ENCODE measurements at regions not wholly inside any gene's neighbourhood (a gene's known extent, or its start where the extent isn't known, plus 50 kb on each side); places are given as distances from the start of the nearest gene placed in this dataset.
"Not testable (repeated sequence)": the region's sequence is repeated elsewhere in the genome, so short reads cannot be mapped to it uniquely, and the experiment has no call there.

DNA sequence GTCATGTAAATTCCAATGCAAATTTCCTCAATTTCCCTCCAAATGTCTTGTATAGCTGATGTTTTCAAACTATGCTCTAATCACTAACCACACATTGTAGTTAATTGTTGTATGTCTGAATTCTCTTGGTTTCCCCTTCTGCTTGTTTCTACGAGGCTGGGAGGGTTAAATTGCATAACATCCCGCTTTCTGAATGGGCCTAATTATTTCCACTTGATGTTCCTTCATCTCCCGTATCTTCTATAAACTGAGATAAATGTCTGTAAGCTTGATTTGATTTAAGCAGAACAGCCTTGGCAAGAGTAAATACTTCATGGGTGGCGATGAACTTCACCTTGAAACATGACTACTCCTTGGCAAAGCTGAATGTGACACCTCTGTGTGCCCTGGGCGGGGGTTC is 72.2 kb downstream of the SERINC2 start:
- DNase-seq, result no peak

DNA sequence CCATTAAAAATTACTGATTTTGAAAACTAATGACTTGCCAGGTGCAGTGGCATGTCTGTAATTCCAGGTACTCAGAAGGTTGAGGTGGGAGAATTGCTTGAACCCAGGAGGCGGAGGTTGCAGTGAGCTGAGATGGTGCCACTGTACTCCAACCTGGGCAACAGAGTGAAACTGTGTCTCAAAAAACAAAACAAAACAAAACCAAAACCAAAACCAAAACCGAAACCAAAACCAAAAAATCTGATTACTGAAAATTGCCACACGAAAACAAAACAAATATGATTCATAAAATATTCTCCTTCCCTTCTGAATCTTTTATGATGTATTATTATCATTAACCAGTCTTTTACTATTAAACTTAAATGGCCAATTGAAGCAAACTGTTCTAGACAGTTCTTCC is 74.1 kb downstream of the SERINC2 start:
- no peak for DNase-seq

DNA sequence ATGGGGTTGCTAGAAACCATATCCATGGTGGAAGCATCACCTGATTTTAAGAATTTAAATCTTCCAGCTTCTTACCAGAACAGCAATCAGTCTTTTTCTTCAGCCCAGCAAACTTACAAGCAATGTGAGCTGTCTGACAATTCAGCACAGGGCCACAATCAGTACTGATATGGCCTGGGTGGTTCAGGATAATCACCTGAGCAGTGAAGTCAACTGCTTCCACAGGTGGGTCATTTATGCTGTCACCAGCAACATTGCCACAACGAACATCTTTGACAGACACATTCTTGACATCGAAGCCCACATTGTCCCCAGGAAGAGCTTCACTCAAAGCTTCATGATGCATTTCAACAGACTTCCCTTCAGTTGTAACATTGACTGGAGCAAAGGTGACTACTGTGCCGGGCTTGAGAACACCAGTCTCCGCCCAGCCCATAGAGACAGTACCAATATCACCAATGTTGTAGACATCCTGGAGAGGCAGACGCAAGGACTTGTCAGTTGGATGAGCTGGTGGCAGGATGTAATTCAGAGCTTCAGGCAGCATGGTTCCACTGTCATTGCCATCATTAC is 74.8 kb downstream of the SERINC2 start:
- no peak for DNase-seq

DNA sequence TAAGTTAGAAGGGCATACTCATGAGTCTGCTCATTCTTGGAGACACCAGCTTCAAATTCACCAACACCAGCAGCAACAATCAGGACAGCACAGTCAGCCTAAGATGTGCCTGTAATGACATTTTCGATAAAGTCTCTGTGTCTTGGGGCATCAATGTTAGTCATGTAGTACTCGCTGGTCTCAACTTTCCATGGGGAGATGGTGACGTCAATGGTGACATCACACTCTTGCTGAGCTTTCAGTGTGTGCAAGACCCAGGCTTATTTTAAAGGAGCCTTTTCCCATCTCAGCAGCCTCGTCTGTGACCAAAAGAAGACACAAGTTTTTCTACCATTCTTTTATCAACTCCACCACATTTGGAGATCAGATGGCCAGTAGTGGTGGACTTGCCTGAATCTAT is 75.5 kb downstream of the SERINC2 start:
- DNase-seq, result no peak

DNA sequence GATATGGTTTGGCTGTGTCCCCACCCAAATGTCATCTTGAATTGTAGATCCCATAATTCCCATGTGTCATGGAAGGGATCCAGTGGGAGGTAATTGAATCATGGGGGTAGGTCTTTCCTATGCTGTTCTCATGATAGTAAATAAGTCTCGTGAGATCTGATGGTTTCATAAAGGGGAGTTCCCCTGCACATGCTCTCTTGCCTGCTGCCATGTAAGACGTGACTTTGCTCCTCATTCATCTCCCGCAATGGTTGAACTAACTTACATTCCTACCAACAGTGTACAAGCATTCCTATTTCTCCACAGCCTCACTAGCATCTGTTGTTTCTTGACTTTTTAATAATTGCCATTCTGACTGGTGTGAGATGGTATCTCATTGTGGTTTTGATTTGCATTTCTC is 76.6 kb downstream of the SERINC2 start:
- DNase-seq, result not testable (repeated sequence)

DNA sequence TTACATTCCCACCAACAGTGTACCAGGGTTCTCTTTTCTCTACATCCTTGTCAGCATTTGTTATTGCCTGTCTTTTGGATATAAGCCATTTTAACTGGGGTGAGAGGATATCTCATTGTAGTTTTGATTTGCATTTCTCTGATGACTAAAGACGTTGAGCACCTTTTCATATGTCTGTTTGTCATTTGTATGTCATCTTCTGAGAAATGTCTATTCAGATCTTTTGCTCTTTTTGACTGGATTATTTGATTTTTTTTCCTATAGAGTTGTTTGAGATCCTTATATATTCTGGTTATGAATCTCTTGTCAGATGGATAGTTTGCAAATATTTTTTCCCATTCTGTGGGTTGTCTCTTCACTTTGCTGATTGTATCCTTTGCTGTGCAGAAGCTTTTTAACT is 77.6 kb downstream of the SERINC2 start:
- not testable (repeated sequence) for DNase-seq

DNA sequence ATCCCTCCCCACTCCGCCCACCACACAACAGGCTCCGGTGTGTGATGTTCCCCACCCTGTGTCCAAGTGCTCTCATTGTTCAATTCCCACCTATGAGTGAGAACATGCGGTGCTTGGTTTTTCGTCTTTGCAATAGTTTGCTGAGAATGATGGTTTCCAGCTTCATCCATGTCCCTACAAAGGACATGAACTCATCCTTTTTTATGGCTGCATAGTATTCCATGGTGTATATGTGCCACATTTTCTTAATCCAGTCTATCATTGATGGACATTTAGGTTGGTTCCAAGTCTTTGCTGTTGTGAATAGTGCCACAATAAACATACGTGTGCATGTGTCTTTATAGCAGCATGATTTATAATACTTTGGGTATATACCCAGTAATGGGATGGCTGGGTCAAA is 81.0 kb upstream of the TINAGL1 start:
- not testable (repeated sequence) for DNase-seq

DNA sequence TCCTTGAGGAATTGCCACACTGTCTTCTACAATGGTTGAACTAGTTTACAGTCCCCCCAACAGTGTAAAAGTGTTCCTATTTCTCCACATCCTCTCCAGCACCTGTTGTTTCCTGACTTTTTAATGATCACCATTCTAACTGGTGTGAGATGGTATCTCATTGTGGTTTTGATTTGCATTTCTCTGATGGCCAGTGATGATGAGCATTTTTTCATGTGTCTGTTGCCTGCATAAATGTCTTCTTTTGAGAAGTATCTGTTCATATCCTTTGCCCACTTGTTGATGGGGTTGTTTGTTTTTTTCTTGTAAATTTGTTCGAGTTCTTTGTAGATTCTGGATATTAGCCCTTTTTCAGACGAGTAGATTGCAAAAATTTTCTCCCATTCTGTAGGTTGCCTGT is 80.5 kb upstream of the TINAGL1 start:
- DNase-seq, result not testable (repeated sequence)

DNA sequence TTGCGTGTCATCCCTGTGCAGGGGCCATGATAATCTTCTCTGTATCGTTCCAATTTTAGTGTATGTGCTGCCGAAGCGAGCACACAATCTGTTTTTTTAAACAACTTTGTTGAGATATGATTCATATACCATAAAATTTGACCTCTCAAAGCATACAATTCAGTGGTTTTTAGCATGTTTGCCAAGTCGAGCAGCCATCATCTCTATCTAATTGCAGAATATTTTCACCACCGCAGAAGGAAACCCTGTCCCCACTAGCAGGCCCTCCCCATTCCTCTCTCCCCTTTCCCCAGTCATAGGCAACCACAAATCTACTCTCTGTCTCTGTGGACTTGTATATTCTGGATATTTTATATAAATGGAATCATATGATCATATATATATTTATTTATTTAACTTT is 78.7 kb upstream of the TINAGL1 start:
- no peak for DNase-seq

DNA sequence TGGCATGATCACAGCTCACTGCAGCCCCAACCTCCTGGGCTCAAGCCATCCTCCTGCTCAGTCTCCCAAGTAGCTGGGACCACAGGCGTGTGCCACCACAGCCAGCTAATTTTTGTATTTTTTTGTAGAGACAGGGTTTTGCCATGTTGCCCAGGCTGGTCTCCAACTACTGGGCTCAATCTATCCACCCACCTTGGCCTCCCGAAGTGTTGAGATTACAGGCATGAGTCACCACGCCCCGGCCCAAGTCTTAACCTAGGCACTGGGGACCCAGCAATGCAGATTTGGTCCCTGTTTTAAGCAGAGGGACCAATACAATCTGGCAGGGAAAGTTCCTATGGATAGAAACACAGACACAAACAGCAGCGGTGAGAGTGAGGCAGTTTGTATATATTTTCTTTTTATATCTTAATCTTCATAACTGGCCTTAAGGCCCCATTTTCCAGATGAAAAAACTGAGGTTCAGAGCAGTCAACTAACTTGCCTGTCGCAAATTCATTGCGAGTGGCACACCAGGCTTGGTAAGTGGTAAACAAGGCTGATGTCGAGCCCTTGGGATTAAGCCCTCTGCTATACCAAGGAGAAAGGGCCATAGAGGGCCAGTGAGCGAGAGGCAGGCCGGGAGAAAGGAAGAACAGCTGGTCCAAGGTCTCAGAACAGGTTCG is 77.8 kb upstream of the TINAGL1 start:
- DNase-seq, result no peak

DNA sequence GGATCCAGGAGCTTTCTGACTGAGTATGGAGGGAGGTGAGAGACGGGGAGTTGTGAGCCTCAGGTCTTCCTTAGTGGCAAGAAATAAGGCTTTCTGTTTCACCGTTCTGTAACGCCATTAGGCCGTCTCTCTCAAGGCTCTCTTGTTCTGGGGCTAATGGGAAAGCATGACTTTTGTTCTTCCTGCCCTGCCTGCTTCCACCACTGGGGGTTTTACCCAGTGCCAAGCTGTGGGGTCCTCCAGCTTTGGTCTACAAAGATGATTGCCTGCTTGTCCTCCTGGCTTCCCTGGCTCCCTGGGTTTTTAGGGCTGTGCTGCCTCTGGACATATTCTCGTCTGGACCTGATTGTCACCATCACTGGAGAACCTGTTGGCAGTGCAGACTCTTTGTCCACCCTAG is 74.8 kb upstream of the TINAGL1 start:
- DNase-seq, result no peak

DNA sequence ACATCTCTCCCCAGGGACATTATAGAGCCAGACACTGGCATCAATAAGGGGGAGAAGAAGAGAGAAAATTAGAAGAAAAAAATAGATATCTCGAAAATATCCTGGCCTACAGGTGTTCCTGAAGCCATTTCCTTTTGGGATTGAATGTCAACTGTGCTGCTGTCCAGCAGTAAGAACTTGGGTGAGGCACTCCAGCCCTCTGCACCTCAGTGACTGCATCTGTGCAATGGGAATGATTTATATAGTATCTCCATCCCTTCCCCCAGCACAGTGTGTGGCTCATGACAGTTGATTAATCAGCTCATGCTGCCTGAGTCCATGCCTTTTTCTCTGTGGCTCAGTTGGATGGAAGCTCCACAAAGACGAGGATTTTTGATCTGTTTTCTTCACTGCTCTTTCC is 74.1 kb upstream of the TINAGL1 start:
- DNase-seq, result no peak

DNA sequence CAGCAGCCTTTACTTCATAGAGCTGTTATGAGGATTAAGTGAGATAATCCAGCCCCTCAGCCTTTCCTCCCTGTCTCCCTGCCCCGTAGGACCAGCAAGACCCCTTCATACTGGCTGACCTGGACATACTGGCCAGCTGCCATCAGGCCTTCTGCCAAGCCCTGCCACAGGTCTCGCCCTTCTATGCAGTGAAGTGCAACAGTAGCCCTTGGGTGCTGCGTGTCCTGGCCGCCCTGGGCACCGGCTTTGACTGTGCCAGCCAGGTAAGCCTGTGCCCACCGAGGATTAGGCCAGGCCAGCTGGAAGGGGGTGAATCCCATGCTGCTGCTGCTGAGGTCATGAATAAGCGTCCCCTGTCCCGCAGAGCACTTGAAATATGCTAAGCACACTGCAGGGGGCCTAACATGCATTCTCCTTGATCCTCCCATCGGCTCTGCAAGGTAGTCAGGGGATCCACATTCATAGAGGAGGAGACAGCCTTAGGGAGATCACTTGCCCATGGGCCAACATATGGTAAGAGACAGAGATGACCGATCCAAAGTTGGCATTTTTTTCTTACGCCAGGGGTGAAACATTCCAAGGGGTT is 73.3 kb upstream of the TINAGL1 start:
- no peak for DNase-seq

DNA sequence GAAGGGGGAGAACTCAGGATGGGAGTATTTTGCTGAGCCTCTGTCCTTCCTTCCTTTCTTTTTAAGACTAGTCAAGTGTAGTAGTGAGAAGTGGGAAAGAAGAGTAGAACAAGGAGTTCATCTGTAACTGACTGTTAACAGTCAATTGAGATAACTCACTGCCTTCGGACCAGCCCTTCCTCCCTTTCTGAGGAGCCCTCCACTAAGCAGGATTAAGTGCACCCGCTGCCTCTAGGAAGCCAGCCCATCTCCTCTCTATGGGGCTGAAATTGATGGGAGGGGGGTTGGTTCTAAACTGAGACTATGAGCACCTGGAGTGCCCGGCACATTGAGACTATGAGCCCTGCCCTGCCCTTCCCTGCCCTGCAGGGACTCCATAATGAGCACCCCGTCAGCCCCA is 72.7 kb upstream of the TINAGL1 start:
- DNase-seq, result no peak

DNA sequence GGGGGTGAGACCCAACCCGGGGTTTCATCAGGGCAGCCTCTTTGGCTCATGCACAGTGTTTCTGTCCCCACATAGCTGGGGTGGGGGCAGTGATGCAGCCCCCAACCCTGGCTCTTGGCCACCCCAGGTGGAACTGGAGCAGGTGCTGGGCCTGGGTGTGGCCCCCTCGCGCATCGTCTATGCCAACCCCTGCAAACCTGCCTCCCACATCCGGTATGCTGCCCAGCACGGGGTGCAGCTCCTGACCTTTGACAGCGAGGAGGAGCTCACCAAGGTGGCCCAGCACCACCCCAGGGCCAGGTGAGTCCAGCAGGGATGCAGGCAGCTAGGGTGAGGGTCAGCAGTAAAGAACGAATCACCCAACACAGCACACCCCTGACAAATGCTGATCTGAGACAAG is 72.3 kb upstream of the TINAGL1 start:
- no peak for DNase-seq

DNA sequence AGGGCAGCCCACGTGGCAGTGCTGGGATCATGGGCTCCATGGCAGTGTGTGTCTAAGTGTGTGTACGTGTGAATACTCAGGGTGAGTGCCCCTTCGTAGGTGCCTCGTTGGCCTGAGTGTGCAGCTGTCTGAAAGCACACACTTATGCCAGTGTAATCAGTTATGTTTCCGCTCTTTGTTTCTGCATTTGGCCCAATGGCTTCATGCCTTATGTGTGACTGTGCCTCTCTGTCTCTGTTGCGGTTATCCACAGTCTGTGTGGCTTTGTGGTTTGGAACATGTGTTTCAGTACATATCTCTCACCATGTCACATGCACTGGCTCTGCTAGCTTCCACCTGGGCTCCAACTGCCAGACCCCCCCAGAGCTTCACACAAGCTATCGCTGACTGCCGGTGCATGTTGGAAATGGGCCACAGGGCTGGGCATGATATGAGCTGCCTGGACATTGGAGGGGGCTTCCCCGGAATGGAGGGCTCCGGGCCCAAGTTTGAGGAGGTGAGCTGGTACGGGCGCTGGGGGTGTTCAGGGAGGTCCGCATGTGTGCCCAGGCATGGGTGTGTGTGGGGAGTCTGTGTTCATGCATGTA is 70.3 kb upstream of the TINAGL1 start:
- DNase-seq, result no peak

DNA sequence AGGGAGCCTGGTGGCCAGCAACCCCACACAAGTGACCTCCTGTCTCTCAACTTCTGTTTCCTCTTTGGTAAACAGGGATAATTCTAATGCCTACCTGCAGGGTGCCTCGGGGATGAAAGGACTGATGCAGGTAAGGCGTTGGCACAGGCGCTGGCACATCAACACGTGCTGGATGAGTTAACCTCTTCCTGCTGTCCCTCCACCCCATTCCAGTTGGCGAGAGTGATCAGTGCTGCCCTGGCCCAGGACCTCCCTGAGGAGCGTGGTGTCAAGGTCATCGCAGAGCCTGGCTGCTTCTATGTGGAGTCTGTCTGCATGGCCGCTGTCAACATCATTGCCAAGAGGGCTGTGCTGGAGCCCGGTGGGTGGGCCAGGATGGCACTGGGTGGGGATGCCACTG is 69.1 kb upstream of the TINAGL1 start:
- DNase-seq, result no peak

DNA sequence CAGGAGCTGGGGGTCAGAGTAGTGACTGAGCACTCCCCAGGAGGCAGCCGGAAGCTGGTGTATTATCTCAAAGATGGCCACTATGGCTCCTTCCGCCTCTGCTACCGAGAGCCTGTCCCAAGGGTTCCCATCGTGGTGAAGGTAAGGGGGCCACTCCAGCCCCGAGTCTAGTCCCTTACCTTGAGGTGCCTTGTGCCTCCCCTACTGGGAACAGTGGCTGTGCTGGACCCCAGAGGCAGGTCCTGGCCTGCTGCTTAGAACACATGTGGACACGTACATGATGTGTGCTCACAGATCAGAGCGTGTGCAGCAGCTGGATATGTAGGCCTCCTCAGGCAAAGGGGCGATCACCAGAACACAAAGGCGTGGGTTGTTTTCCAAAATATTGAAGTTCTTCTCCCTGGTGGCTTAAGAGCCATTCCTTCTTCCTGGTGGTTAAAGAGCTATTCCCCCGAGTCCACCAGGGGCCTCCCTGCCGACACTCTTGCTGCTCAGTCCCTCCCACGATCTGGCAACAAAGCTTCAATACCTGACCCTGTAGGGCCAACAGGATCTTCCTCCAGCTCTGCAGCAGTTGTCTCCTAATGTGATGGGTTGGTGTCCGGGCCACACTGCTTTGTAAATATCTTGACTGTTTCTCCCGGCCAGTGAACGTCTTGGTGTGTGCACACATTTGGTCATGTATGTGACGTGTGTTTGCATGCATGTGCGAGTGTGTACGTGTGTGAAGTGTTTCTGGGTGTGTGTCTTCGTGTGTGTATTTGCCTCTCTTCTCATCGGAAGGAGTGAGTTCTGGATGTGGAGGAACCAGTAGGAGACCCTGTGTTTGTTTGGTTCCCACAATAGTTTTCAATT is 68.4 kb upstream of the TINAGL1 start:
- no peak for DNase-seq

DNA sequence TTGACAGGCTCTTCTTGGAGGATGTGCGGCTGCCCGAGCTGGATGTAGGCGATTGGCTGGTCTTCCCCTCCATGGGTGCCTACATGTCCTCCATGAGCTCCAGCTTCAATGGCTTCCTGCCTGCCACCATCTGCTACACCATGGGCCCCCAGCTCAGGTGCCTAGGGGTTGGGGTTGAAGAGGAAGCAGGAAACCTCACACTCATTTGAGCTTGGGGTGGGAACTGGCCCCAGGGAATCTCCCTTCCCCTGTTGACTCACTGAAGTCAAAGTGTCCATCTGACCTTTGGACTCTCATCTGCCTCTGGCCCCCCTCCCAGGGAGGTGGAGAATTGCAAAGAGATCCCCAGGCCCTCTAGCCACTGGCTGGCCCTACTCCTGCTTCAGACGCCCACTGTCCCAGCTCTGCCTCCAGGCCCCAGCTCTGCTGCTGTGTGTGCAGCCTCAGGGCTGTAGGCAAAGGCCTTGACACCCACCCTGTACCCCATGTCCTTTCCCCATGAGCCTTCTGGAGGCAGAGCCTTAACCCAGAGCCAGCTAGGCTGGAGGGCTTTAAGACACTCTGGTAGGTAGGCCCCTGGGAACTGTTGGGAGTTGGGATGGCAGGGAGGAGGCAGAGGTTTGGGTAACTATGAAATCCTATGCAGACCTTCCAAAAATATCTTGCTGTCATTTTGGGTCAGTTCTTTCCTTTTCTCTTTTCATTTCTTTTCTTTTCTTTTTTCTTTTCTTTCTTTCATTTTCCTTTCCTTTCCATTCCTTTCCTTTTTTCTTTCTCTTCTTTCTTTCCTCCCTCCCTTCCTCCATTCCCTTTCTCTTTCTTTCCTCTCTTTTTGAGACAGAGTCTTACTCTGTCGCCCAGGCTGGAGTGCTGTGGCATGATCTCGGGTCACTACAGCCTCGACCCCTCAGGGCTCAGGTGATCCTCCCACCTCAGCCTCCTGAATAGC is 66.9 kb upstream of the TINAGL1 start:
- DNase-seq, result no peak

DNA sequence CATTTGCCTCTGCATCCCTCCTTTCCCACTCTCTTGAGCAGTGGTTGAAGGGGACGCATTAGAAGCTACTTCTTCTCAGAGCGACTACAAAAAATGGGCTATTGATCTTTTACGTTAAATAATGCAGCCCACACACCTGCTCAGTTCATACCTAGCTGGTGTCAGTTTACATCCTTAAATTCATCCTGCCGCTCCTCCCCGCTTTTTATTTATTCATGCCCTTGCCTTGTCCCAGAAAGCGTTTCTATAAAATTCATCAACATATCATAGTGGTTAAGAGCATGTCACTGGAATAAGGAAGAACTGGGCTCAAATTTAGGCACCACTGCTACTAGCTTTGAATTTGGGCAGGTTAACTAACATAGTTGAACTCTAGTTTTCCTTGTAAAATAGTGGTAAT is 66.0 kb upstream of the TINAGL1 start:
- peak in 1 of 2 experiments; percentile 16 for DNase-seq

DNA sequence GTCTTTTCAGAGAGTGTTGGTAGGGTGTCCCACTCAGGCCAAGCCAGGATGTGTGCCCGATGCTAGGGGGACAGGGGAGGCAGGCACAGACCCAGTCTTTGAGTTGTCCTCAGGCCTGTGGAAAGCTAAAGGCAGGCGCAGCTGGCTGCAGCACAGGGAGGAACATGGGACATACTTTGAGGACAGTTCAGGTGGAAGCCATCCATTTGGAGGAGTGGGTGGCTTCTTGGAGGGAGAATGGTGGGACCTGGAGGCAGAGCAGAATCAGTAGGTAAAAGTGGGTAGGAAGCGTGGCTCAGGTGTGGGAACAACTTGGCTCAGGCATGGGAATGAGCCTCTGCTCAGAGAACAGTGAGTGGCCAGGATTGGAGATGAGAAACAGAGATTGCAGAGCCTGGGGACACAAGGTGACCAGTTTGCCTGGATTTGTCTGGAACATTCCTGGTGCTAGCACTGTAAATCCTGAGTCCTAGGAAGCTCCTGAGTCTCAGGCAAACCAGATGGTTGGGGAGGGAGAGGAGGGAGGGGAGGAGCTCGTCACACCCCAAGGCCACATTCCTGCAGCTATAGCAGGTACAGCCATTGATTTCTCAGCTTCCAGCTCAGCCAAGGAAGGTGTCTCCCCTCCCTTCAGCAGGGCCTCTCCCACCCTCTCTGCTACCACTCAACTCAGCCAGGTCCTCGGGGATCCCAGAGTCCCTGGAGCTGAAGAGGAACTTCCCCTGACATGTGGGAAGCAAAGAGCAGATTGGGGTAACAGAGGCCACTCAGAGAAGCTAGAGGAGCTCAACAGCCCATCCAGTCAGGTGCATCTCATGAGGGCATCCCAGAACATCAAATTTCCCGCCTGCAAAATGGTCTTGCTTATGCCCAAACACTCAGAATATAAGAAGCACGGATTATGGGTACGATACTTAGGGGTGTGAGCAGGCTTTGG is 65.2 kb upstream of the TINAGL1 start:
- no peak for DNase-seq
